OCI-LY1 (cell line): ENCODE measurements at regions not wholly inside any gene's neighbourhood (a gene's known extent, or its start where the extent isn't known, plus 50 kb on each side); places are given as distances from the start of the nearest gene placed in this dataset.

Experiments
- H2AFZ ChIP-seq: fragments of 200-600 bp; sonication (generic), shearing (Covaris generic); 2 replicates; pipeline ENCODE4 v1.6.0; 2014; ENCODE audit warnings: antibody characterized with exemption, mild to moderate bottlenecking, low read length
- H3F3A ChIP-seq: fragments of 200-600 bp; sonication (generic), shearing (Covaris generic); 2 replicates; pipeline ENCODE4 v1.6.0; 2014; ENCODE audit warnings: mild to moderate bottlenecking, antibody characterized with exemption, low read length, moderate library complexity; ENCODE audit not compliant: insufficient read depth
- H3K27ac ChIP-seq: fragments of 200-600 bp; sonication (generic); 2 replicates; pipeline ENCODE4 v1.5.1; 2014; ENCODE audit warnings: low read length, mixed run types, mild to moderate bottlenecking, low read depth; ENCODE audit not compliant: poor library complexity, severe bottlenecking
- H3K27me3 ChIP-seq: fragments of 200-600 bp; sonication (generic); 2 replicates; pipeline ENCODE4 v1.6.0; 2014; ENCODE audit warnings: antibody characterized with exemption, mild to moderate bottlenecking, low read length, moderate library complexity; ENCODE audit not compliant: insufficient read depth
- H3K36me3 ChIP-seq: fragments of 200-600 bp; sonication (generic); 2 replicates; pipeline ENCODE4 v1.6.1; 2014; ENCODE audit warnings: mild to moderate bottlenecking, antibody characterized with exemption, low read length, moderate library complexity, mixed read lengths; ENCODE audit not compliant: insufficient read depth
- H3K4me1 ChIP-seq: fragments of 200-600 bp; sonication (generic); 2 replicates; pipeline ENCODE4 v1.5.1; 2014; ENCODE audit warnings: mild to moderate bottlenecking, low read length, moderate library complexity; ENCODE audit not compliant: insufficient read depth, severe bottlenecking
- H3K4me2 ChIP-seq: fragments of 200-600 bp; sonication (generic), shearing (Covaris generic); 2 replicates; pipeline ENCODE4 v1.6.1; 2014; ENCODE audit warnings: low read length
- H3K4me3 ChIP-seq: fragments of 200-600 bp; sonication (generic); 2 replicates; pipeline ENCODE4 v1.5.1; 2014; ENCODE audit warnings: low read length, low read depth, mild to moderate bottlenecking, mixed read lengths; ENCODE audit not compliant: poor library complexity, severe bottlenecking
- H3K79me2 ChIP-seq: fragments of 200-600 bp; shearing (Covaris generic); 2 replicates; pipeline ENCODE4 v1.6.1; 2016; ENCODE audit warnings: mixed run types, low read length, mixed read lengths; ENCODE audit not compliant: insufficient read depth
- H3K9ac ChIP-seq: fragments of 200-600 bp; sonication (generic), shearing (Covaris generic); 2 replicates; pipeline ENCODE4 v1.6.1; 2014; ENCODE audit warnings: mild to moderate bottlenecking, low read length, mixed read lengths
- H3K9me2 ChIP-seq: fragments of 200-600 bp; sonication (generic), shearing (Covaris generic); 2 replicates; pipeline ENCODE4 v1.6.1; 2014; ENCODE audit warnings: low read depth, mild to moderate bottlenecking, low read length, mixed read lengths
- H3K9me3 ChIP-seq: fragments of 200-600 bp; shearing (Covaris generic); 2 replicates; pipeline ENCODE4 v1.6.1; 2014; ENCODE audit warnings: low read length, mixed read lengths
- H4K20me1 ChIP-seq: fragments of 200-600 bp; sonication (generic), shearing (Covaris generic); 2 replicates; pipeline ENCODE4 v1.6.0; 2016; ENCODE audit warnings: mild to moderate bottlenecking, low read length; ENCODE audit not compliant: insufficient read depth
- EZH2 ChIP-seq: fragments of 200-600 bp; sonication (generic), shearing (Covaris generic); IDR thresholded peaks from 2 replicates; pipeline ENCODE4 v1.8.0; 2017; ENCODE audit warnings: borderline replicate concordance, mixed run types, mild to moderate bottlenecking, antibody characterized with exemption, low read length, moderate library complexity, mixed read lengths
- TF ChIP-seq, protein P1 (sequence below): fragments of 200-600 bp; sonication (generic), shearing (Covaris generic); IDR thresholded peaks from 2 replicates; pipeline ENCODE4 v1.5.1; 2017; ENCODE audit warnings: mild to moderate bottlenecking, antibody characterized with exemption, low read length, moderate library complexity, mixed read lengths

DNA sequence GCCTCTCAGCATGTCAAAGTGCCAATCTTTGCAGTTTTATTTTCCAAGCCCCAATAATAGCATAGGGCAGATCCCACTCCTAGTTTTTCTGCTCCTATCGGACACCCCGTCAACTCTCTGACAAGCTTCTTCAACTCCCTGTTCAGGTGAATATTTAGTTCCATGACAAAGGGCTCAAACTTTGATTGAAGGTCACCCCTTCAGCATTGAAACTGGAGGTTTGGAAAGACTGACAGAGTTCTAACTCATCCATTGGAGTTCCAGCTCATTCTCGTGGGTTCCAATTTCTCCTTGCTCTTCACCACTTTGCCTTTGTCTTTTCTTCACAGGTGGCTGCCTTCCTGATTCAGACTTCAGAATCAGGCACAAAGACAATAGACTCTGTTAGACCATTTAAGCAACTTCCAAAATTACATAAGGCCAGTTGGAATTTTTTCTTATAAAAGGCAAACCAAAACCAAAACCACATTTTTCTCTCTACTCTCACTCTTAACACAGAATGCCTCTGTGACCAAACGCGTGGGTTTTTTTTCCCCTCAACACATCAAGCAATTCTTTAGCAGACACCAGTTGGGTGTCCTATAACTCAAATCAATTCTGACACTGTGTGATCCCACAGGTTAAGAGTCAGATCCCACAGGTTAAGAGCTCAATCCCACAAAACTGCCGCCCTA, 169.3 kb upstream of the USP25 start:
- no peaks in the 10 kb centered on the region for H3K27me3 ChIP-seq
- no peaks in the 10 kb centered on the region for H3K36me3 ChIP-seq
- H4K20me1 ChIP-seq = no peaks in the 10 kb centered on the region
- TF ChIP-seq, protein P1, sequence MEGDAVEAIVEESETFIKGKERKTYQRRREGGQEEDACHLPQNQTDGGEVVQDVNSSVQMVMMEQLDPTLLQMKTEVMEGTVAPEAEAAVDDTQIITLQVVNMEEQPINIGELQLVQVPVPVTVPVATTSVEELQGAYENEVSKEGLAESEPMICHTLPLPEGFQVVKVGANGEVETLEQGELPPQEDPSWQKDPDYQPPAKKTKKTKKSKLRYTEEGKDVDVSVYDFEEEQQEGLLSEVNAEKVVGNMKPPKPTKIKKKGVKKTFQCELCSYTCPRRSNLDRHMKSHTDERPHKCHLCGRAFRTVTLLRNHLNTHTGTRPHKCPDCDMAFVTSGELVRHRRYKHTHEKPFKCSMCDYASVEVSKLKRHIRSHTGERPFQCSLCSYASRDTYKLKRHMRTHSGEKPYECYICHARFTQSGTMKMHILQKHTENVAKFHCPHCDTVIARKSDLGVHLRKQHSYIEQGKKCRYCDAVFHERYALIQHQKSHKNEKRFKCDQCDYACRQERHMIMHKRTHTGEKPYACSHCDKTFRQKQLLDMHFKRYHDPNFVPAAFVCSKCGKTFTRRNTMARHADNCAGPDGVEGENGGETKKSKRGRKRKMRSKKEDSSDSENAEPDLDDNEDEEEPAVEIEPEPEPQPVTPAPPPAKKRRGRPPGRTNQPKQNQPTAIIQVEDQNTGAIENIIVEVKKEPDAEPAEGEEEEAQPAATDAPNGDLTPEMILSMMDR = no peak
- TF ChIP-seq EZH2 = no peak
- H2AFZ ChIP-seq = no peak overlapping the region
- no peaks in the 10 kb centered on the region for H3K79me2 ChIP-seq
- H3K9ac ChIP-seq = no peak overlapping the region
- no peaks in the 10 kb centered on the region for H3K9me3 ChIP-seq
- no peak overlapping the region for H3K4me2 ChIP-seq
- no peaks in the 10 kb centered on the region for H3K9me2 ChIP-seq
- no peaks in the 10 kb centered on the region for H3K4me1 ChIP-seq
- H3K4me3 ChIP-seq = no peak overlapping the region
- H3F3A ChIP-seq = no peaks in the 10 kb centered on the region
- no peak overlapping the region for H3K27ac ChIP-seq

DNA sequence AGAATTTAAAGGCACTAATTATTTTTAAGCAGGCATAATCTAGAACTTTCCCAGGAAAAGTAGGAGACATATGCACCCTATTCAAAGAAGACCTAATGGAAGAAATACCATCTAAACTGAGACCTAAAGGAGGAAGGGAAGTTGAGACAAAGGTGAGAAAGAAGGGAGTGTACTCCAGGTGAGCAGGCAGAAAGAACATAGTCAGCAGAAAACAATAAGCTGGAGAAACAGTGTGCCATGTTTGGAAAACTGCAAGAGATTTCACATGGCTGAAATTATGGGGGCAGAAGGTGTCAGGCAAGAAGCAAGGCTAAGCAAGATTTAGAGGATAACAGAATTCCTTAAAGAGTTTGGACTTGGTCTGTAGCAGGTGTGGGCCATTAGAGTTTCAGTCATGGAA, 167.0 kb upstream of the USP25 start:
- Histone ChIP-seq H3K36me3 (no peaks in the 10 kb centered on the region), H3K27ac (no peak overlapping the region), H2AFZ (no peak overlapping the region), H3K27me3 (no peaks in the 10 kb centered on the region), H3K9me3 (no peaks in the 10 kb centered on the region), H3K4me3 (no peak overlapping the region), H3K9me2 (no peaks in the 10 kb centered on the region), H4K20me1 (no peaks in the 10 kb centered on the region), H3K4me1 (no peaks in the 10 kb centered on the region), H3K9ac (no peak overlapping the region), H3F3A (no peaks in the 10 kb centered on the region), H3K79me2 (no peaks in the 10 kb centered on the region), H3K4me2 (no peak overlapping the region)
- TF ChIP-seq EZH2 = no peak
- TF ChIP-seq, protein P1 = no peak

DNA sequence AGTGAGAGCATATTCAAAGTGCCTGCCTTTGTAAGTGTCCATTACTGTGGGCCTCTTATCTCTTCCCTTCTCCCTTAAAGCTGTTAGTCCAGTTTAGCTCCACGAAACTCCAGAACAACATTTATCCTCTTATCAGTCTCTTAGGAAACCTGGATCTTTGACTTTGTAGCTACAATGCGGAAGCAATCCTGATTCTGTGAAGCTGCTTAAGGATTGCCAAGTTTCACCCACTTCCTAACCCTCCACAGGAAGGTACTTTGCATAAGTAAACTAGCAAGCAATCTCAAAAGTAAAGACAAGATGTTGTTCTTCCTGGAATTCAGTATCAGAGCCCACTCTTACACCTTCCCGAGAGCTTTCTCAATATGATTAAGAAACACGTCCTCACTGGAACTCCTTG, 164.9 kb upstream of the USP25 start:
- no peaks in the 10 kb centered on the region for H3K79me2 ChIP-seq
- H2AFZ ChIP-seq = no peak overlapping the region
- TF ChIP-seq EZH2 = no peak
- TF ChIP-seq, protein P1 = no peak
- H3K36me3 ChIP-seq = no peaks in the 10 kb centered on the region
- no peaks in the 10 kb centered on the region for H4K20me1 ChIP-seq
- H3K4me2 ChIP-seq = no peak overlapping the region
- H3K27me3 ChIP-seq = no peaks in the 10 kb centered on the region
- no peaks in the 10 kb centered on the region for H3K4me1 ChIP-seq
- H3K4me3 ChIP-seq = no peak overlapping the region
- no peaks in the 10 kb centered on the region for H3K9me2 ChIP-seq
- H3F3A ChIP-seq = no peaks in the 10 kb centered on the region
- H3K9ac ChIP-seq = no peak overlapping the region
- H3K27ac ChIP-seq = no peak overlapping the region
- H3K9me3 ChIP-seq = no peaks in the 10 kb centered on the region
